ENCODE measurements at regions not wholly inside any gene's neighbourhood (a gene's known extent, or its start where the extent isn't known, plus 50 kb on each side); places are given as distances from the start of the nearest gene placed in this dataset.

DNA sequence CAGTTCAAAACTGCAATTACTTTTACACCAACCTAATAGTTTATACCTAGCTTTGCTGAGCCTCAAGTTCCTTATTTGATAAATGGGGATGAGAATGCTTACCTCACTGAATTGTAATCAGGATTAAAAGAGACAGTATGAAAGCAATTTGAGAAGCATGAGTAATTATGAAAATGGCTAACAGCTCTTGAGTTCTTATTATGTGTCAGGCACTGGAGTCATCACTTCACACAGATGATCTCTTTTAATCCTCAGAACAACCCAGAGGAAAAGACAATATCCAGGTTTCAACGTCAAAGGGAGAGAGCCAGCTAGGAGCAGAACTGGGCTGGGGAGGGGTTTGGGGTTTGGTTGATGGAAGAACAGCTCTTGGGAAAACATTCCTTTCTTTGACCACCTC, 221.0 kb upstream of the NWD2 start:
- no peak for DNase-seq (ENCODE audit: low read depth, low spot score)
- Histone ChIP-seq H3K27ac (ENCODE audit: insufficient read depth, low read depth, low read length) (no peak overlapping the region), H3K9me3 (replicated peaks; ENCODE audit: control insufficient read depth, insufficient read depth, low read length) (no peaks in the 10 kb centered on the region), H3K9ac (replicated peaks; ENCODE audit: extremely low read depth, insufficient read depth, low read length) (no peak overlapping the region), H3K9me1 (replicated peaks; ENCODE audit: control insufficient read depth, extremely low read depth, insufficient read depth, low read length) (no peaks in the 10 kb centered on the region), H3K4me1 (ENCODE audit: control insufficient read depth, extremely low read depth, insufficient read depth, low read length) (no peaks in the 10 kb centered on the region), H3K4me2 (ENCODE audit: insufficient read depth, low read length) (no peak overlapping the region), H3K36me3 (ENCODE audit: control insufficient read depth in 2 of 2, extremely low read depth in 1 of 2, insufficient read depth in 2 of 2, low read length in 2 of 2) (no peaks in the 10 kb centered on the region), H2AFZ (ENCODE audit: low read depth, low read length) (no peak overlapping the region), H3K4me3 (replicated peaks in 1 of 3; ENCODE audit: insufficient read depth in 1 of 3, low read depth in 1 of 3, low read length in 3 of 3) (no peak overlapping the region), H3K79me2 (ENCODE audit: control insufficient read depth, insufficient read depth, low read length) (no peaks in the 10 kb centered on the region), H4K20me1 (replicated peaks; ENCODE audit: control insufficient read depth, extremely low read depth, insufficient read depth, low read length) (no peaks in the 10 kb centered on the region), H3K27me3 (ENCODE audit: control insufficient read depth in 2 of 2, insufficient read depth in 2 of 2, low read length in 2 of 2) (no peaks in the 10 kb centered on the region)
- CTCF ChIA-PET, result no interaction called here
- FAIRE-seq, result no peak
- no TSS peak for BruUV-seq (replicated peaks)
- intact Hi-C loops (cut with micrococcal nuclease), result no loop called here
- POLR2A ChIA-PET, result no interaction called here
- TF ChIP-seq, protein P1, sequence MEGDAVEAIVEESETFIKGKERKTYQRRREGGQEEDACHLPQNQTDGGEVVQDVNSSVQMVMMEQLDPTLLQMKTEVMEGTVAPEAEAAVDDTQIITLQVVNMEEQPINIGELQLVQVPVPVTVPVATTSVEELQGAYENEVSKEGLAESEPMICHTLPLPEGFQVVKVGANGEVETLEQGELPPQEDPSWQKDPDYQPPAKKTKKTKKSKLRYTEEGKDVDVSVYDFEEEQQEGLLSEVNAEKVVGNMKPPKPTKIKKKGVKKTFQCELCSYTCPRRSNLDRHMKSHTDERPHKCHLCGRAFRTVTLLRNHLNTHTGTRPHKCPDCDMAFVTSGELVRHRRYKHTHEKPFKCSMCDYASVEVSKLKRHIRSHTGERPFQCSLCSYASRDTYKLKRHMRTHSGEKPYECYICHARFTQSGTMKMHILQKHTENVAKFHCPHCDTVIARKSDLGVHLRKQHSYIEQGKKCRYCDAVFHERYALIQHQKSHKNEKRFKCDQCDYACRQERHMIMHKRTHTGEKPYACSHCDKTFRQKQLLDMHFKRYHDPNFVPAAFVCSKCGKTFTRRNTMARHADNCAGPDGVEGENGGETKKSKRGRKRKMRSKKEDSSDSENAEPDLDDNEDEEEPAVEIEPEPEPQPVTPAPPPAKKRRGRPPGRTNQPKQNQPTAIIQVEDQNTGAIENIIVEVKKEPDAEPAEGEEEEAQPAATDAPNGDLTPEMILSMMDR (IDR thresholded peaks at IDR 0.05; ENCODE audit: extremely low read depth in 1 of 2, insufficient read depth in 1 of 2, low read depth in 1 of 2, low read length in 2 of 2), result no peak
- TF ChIP-seq POLR2A (IDR thresholded peaks at IDR 0.05; ENCODE audit: low read depth, low read length) (no peak), FOS (IDR thresholded peaks at IDR 0.05; ENCODE audit: borderline replicate concordance, insufficient read depth, low read length) (no peak), EZH2 (IDR thresholded peaks at IDR 0.05; ENCODE audit: borderline replicate concordance, low read depth, low read length, severe bottlenecking) (no peak), MYC (IDR thresholded peaks at IDR 0.05; ENCODE audit: low read depth, low read length) (no peak), GATA2 (IDR thresholded peaks at IDR 0.05; ENCODE audit: insufficient read depth, insufficient read length, low read depth, low read length) (no peak), POLR2AphosphoS5 (IDR thresholded peaks at IDR 0.05; ENCODE audit: insufficient read depth, low read depth, low read length) (no peak), JUN (IDR thresholded peaks at IDR 0.05; ENCODE audit: borderline replicate concordance, insufficient read depth, insufficient read length, low read depth) (no peak)
- TF ChIP-seq, protein P2, sequence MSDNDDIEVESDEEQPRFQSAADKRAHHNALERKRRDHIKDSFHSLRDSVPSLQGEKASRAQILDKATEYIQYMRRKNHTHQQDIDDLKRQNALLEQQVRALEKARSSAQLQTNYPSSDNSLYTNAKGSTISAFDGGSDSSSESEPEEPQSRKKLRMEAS (IDR thresholded peaks at IDR 0.05; ENCODE audit: insufficient read depth, insufficient read length), result no peak
- dilution Hi-C loops (cut with MboI; ENCODE audit: extremely low pct_ligation_motif_present, low sequenced_read_pairs), result no loop called here
